GM19455 (cell line): ENCODE measurements at regions not wholly inside any gene's neighbourhood (a gene's known extent, or its start where the extent isn't known, plus 50 kb on each side); places are given as distances from the start of the nearest gene placed in this dataset.
"Not testable (repeated sequence)": the region's sequence is repeated elsewhere in the genome, so short reads cannot be mapped to it uniquely, and the experiment has no call there.

Source experiments
- ATAC-seq: cut with Tn5 transposase; IDR thresholded peaks from one replicate; pipeline ENCODE4 v1.9.1; 2021; ENCODE audit not compliant: unreplicated experiment

DNA sequence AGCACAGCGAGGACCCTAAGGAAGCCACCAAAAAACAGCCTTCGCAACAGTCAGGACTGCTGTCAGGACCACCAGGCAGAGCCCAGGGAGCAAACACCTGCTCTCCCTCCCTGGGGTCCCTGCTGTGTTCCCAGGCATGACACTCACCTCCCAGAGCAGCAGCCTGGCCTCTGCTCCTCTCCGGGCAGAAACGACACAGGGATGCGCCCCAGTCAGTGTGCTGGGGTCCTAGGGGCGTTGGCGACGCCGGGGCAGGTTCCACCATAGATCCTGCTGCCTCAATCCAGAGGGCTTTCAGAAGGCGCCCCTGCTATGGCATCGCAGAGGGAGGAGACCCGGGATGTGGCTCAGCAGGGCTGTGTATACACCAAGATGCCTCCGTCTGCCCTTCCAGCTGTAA lies 169.7 kb upstream of the FOXD4L5 start:
- not testable (repeated sequence) for ATAC-seq

DNA sequence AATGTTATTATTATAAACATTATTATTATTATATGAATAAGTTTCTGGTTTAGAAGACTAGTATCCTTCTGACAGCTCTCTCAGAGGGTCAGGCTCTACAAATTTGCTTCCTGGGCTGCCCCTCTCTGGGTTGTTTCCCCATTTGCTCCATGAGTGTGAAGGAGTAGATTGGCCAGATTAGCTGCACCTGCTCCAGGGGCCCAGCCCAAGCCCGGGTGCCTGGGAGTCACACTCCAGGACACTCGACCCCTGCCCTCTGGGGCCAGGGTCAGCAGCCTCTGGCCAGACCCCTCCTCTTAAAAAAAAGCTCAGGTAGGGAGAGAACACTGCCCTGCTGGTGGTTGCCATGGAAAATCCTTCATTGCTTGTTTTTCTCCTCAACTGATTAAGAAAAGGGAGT lies 169.0 kb upstream of the FOXD4L5 start:
- ATAC-seq, result not testable (repeated sequence)

DNA sequence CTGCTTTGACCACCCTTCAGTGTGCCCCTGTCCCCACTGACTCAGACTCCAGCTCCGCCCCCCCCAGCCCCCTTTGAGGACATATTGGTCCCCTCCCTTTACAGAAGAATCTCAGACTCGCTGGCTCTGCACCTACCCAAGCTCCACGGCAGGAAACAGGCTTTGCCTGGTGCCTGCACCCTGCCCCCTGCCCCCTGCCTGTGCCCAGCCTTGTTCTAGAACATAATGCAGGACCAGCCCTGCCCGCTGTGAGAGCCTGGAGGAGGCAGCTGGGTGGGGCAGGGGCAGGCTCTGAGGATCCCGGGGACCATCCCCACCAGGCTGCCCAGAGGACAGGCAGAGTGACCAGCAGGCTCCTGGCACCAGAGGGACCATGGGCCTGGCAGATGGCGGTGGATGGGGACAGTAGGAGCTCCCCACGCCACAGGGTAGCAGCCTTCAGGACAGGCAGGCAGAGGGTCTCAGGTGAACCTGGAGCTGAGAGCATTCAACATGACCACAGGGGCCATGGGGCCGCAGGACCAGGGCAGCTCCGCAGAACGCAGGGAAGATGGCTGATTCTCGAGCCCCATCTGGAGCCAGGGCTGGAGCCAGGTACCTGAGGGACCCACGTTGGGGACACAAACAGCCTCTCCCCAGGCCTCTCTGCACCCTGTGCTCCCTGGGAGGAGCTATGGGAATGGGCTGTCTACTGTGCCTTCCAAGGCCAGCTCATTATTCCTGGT lies 165.0 kb upstream of the FOXD4L5 start:
- not testable (repeated sequence) for ATAC-seq

DNA sequence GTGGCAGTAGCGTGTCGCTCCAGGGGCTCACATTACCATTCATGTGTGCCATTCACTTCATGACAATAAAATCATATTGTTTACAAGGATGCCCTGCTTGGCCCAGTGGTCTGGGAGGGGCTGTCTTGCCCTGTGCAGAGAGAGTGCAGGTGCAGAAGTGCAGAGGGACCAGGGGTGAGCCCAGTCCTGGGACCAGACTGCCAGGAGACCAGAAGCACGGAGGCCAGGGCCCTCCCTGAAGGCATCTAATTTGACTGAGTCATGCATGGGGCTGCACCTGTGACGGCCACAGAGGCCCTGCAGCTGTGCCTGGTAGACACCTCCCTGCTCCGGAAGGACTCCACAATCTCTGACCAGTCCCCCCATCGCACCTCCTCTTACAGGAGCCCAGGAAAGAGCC lies 164.4 kb upstream of the FOXD4L5 start:
- ATAC-seq, result no peak

DNA sequence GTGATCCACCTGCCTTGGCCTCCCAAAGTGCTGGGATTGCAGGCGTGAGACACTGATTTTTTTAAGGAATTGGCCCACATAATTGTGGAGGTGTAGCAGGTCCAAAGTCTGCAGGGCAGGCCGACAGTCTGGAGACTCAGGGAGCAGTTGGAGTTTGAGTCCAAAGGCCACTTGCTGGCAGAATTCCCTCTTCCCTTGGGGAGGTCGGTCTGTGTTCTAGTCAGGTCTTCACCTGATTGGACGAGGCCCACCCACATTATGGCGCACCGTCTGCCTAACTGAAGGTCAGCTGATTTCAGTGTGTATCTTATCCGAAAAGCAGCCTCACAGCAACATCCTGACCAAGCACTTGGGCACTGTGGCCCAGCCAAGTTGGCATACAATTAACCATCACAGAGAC lies 162.1 kb upstream of the FOXD4L5 start:
- ATAC-seq, result not testable (repeated sequence)

DNA sequence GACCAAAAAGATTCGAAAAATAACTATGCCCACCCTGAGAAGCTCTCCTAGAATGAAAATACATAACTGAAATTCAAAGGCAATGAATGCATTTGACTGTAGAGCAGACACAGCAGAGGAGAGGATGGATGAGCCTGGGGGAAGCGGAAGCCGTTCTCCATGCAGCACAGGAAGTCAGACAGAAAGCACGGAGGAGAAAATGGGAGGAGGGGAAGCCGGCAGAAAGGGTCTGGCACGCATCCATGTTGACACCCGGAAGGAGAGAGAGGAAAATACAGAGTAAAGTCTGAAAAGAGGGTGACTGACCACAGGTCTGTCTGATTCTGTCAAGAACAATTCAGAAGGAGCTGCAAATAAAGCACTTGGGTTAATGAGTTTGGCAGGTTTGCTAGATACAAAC lies 161.0 kb upstream of the FOXD4L5 start:
- not testable (repeated sequence) for ATAC-seq

DNA sequence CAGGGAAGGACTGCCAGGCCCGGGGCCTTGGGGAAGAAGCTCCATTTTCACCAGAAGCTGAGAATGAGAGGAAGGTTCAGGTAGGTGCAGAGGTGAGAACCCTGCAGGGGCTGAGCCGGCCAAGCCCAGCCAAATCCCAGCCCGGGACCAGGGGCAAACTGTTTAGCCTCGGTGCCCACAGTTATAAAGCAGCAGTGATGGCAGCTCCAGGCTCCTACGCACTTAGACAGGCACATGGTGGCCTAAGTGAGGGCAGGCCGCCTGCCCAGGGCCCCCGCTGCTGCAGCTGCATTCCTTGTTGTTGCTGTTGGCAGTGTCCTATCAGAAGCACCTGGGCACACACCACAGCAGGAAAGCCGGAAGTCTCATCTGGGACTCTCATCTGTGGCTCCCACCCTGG lies 159.9 kb upstream of the FOXD4L5 start:
- ATAC-seq, result no peak

DNA sequence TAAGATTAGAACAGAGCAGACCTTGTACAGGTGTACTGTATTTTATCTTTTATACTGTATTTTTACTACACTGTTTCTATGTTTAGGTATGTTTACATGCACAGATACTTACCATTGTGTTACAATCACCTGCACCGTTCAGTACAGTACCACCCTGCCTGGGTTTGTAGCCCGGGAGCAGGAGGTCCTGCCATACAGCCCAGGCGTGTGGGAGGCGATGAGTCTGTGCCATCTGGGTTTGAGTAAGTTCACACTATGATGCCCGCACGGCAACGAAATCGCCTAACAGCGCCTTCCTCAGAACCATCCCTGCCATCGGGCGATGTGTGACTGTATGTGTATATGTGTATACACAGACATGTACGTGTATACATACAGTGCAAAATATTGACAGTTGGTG lies 157.1 kb upstream of the FOXD4L5 start:
- not testable (repeated sequence) for ATAC-seq

DNA sequence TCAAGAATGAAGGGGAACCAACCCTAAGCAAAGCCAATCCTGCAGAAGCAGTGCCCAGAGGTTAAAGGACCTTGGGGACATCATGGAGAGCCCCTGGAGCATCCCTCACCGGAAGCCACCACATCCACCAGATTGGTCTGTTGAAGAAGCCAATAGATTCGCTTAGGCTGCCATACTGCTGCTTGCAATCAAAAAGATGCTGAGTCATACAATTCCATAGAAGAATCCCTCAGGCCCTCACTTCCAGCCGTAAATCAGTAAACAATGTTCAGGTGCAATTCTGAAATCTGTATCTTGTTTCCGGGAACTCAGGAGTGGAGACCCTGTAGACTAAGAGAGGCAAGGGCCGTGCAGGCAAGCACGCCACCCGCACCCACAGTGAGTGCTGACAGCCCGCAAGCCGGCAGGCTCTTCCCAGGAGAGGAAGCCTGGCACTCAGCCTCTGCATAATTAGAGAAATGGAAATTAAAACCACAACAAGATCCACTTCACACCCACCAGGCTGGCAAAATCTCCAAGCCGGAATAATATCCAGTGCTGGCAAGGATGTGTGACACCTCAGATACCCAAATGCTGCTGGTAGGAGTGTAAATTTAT lies 156.4 kb upstream of the FOXD4L5 start:
- ATAC-seq, result not testable (repeated sequence)

DNA sequence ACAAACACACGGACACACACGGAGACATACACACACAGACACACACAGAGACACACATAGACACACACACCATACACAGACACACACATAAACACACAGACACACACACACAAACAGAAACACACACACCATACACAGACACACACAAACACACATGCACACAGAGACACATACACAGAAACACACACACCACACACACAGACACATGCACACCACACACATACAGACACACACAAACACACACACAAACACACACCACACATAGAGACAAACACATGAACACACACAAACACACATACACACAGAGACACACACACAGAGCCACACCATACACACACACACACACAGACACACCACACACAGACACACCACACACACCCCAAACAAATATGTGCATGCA lies 152.7 kb upstream of the FOXD4L5 start:
- ATAC-seq, result no peak

DNA sequence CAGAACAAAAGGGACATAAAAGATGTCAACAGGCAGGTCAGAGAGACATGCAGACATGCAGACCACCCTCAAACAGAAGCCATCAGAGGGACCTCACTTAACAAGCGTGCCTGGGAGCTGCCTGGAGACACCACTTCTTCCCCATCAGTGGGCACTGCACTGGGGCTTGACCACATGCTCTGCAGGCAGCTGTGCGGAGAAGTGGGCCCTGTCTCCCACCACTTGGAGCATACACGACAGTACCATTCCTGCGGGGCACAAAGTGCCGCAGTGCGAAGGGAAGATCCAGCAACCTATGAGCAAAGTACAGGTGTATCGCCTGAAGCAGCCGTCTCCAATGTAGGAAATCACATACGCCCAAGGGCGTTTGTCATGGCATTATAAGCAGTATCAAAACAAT lies 150.5 kb upstream of the FOXD4L5 start:
- ATAC-seq, result no peak

DNA sequence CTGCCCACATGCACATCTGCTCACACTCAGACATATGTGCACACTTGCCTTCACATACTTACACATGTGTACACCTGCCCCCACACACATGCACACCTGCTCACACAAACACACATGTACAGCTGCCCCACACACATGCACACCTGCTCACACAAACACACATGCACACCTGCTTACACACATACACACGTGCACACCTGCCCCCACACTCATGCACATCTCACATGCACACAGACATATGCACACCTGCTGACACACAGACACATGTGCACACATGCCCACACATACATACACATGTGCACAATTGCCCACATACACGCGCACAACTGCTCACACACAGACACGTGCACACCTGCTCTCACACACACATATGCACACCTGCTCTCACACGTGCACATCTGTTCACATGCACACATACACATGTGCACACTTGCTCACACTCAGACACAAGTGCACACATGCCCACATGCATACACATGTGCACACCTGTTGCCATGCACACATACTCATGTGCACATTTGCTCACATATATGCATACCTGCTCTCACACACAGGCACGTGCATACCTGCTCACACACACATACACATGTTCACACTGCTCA lies 147.8 kb upstream of the FOXD4L5 start:
- no peak for ATAC-seq

DNA sequence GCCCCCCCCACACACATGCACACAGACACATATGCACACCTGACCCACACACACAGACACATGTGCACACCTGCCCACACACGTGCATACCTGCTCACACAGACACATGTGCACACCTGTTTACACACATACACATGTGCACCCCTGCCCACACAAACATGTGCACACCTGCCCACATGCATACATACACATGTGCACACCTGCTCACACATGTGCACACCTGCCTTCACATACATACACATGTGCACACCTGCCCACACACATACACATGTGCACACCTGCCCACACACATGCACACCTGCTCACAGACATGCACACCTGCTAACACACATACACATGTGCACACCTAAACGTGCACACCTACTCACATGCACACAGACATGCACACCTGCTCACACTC lies 147.0 kb upstream of the FOXD4L5 start:
- ATAC-seq, result no peak

DNA sequence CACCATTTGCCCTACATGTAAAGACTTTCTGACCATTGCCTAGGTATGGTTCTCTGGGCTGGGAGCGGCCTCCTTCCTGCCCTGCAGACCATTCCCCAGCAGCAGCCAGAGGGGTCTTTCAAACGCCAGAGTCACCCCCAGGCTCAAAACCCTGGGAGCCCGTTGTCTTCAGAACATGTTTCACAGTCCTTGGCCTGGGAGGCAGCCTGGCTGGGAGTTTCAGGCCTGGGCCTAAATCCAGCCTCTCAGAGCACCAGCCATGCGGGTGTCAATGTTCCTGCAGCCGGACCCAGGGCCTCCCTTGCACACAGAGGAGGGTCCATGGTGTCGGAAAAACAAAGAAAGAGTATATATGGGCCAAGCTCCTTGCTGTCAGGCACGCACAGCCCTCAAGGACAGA lies 145.2 kb upstream of the FOXD4L5 start:
- no peak for ATAC-seq

DNA sequence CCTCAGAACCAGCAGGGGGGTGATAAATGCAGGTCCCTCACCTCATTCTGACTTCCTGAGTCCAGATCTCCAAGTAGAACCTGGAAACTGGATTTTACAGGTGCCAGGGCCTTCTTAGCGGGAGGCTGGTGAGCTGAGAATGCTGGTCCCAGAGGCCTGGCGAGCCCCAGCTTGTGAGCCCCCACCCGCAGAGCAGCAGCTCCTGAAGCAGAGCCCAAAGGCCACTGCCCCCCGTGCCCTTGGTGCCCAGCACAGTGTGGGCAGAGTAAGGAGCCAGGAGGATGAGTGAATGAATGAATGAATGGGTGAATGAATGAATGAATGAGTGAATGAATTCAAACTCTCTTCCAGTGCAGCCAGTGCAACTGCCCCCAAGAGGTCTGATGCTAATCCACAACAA lies 142.4 kb upstream of the FOXD4L5 start:
- ATAC-seq, result not testable (repeated sequence)

DNA sequence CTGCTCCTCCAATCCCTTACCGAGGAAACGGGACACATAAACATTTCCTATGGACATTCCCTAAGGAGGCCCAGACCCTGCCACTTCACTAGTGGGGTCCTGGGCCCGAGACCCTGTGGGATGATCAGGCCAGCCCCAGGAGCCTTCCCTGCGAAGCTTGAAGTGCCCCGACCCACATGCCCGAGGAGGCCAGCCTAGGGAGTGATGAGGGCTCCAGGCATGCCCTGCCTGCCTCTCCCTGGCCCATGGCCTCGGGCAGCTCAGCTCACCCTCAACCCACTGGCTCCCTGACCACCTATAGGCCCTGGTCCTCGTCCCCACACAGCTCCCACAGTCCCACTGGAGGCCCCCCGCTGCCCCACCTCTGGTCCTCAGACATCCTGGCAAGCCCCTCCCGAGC lies 141.8 kb upstream of the FOXD4L5 start:
- ATAC-seq, result not testable (repeated sequence)

DNA sequence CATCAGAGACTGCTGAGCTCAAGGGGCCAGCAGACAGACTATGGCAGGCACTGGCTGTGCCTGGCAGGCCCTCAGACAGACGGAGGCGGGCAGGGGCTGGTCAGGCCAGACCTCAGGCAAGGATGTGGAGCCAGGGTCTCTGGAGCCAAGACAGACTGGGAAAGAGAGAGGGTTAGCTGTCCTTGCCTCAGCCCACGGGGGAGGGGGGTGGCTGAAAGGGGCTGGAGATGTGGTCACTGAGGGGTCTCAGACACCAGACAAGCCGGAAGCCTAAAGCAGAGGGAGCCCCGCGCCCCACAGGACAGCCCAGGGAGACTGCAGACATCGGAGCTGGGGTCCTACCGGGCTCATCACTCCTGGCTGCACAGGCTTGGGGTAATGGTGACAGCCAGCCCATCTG lies 141.2 kb upstream of the FOXD4L5 start:
- no peak for ATAC-seq

DNA sequence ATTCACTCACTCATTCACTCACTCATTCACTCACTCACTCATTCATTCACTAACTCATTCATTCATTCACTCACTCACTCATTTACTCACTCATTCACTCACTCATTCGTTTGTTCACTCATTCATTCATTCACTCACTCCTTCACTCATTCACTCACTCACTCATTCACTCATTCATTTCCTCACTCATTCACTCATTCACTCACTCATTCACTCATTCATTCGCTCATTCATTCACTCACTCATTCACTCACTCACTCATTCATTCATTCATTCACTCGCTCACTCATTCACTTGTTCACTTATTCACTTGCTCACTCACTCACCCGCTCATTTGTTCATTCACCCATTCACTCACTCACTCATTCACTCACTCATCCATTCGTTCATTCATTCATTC lies 140.2 kb upstream of the FOXD4L5 start:
- ATAC-seq, result not testable (repeated sequence)

DNA sequence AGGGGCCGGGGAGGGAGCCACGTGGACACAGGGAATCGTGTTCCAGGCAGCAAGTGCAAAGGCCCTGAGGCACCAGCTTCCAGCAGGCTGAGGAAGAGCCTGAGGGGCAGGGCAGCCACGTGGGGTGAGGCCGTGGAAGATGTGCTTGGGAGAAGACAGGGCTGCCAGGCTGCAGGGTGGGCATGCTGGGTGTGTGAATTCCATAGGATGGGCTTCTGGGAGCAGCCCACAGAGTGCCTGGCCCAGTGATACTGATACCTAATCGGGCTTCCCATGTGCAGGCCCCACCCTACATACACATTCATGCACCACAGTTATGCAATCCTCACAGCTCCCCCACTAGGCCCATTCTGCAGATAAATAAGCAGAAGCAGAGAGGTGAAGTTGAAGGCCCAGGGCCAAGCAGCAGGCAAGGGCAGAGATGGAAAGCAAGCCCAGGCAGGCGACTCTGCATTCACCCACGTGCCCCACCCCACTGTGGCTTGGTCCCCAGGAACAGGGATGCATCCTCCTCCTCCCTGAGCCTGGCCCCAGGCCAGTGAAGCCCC lies 139.5 kb upstream of the FOXD4L5 start:
- ATAC-seq, result not testable (repeated sequence)

DNA sequence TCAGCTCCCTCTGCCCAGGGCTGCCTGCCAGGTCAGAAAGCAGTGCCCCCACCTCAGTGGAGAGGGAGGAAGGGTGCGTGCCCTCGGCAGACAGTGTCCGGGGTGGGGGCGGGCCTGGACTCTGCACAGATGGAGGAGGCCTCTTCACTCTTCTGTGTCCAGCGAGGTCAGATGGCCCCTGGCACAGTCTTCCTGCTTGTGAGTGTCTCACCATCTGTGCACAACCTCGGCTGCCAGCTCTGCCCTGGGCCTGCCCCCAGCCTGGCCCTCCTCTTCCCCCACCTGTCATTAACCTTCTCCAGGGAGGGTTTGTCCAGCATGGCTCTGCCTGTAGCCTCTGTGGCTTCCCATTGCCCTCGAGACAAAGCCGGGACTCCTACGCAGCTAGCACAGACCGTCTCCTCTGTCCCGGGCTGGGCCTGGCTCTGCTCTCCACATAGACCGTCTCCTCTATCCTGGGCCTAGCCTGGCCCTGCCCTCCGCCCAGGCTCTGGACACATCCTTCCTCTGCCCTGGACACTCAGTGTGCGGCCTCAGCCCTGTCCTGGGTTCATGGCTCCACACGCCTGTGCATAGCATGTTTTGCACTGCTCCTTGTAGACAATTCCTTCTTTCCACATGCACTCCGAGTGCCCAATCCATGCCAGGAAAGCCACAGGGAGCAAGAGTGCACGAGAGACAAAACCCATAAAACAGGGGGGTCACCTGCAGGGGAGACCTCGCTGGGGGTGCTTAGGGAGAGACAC lies 138.9 kb upstream of the FOXD4L5 start:
- not testable (repeated sequence) for ATAC-seq

DNA sequence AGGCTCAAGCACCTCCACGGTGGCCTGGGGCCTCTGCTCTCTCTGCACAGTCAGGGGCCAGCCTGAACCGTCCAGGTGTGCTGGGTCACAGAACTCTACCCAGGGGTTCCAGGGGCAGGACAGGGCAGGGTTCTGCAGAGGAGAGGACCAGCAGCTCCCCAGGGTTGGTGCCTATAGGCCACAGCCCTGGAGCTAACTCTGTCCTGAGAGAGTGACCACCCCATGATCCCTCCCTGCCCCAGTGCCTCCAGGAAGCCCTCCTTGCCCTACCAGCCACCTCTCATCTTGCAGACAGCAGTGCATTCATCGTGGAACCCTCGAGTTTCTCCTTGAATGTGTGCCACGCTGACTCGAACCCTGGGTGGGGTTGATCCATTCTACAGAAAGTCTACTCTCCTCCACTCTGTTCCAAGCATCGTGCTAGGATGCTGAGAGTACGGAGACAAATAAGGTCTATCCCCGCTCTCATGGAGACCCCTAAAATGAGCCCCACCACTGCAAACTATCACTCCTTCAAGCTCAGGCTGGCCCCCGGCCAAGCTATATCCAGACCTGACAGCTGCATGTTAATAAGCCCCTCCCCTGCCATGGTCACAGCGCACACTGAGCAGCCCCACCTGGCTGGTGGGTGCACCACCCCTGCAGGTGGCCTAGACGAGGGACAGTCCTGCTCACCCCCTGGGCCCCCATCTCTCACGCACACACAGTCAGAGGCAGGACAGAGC lies 138.1 kb upstream of the FOXD4L5 start:
- not testable (repeated sequence) for ATAC-seq
